OCI-LY7 (cell line): ENCODE measurements at regions not wholly inside any gene's neighbourhood (a gene's known extent, or its start where the extent isn't known, plus 50 kb on each side); places are given as distances from the start of the nearest gene placed in this dataset.

ENCODE experiments used
- BruUV-seq: library from RNA; stranded (reverse); fragments of 400-500 nt; replicated peaks from 2 replicates; lab custom pipeline; 2021; lab: Mats Ljungman, UMichigan
- CTCF ChIA-PET: fragments of 300-600 bp; sonication (Branson Sonifier 250); formaldehyde crosslinking; loops from one replicate; lab custom pipeline; 2022; ENCODE audit warnings: antibody characterized with exemption; ENCODE audit not compliant: unreplicated experiment; lab: Charles Lee
- POLR2A ChIA-PET: fragments of 300-600 bp; sonication (Branson Sonifier 250); formaldehyde crosslinking; loops from one replicate; lab custom pipeline; 2022; ENCODE audit warnings: antibody characterized with exemption; lab: Charles Lee
- DNase-seq: peaks from one replicate; pipeline ENCODE4 v3.0.0-alpha.2; 2015; ENCODE audit warnings: low spot score
- H2AFZ ChIP-seq: fragments of 200-600 bp; sonication (generic), shearing (Covaris generic); 2 replicates; pipeline ENCODE4 v1.6.1; 2014; ENCODE audit warnings: mild to moderate bottlenecking, antibody characterized with exemption, low read length, moderate library complexity
- H3K27ac ChIP-seq: fragments of 200-600 bp; sonication (generic); 2 replicates; pipeline ENCODE4 v1.5.1; 2014; ENCODE audit warnings: mixed run types, low read depth, mild to moderate bottlenecking, moderate library complexity, low read length, inconsistent platforms; ENCODE audit not compliant: poor library complexity, severe bottlenecking
- H3K36me3 ChIP-seq: fragments of 200-600 bp; sonication (generic); 2 replicates; pipeline ENCODE4 v1.6.1; 2014; ENCODE audit warnings: mild to moderate bottlenecking, antibody characterized with exemption, low read length, moderate library complexity, mixed read lengths; ENCODE audit not compliant: insufficient read depth
- H3K4me1 ChIP-seq: fragments of 200-600 bp; sonication (generic); 2 replicates; pipeline ENCODE4 v1.5.1; 2014; ENCODE audit warnings: mild to moderate bottlenecking, low read length; ENCODE audit not compliant: insufficient read depth, poor library complexity, severe bottlenecking
- H3K4me2 ChIP-seq: fragments of 200-600 bp; sonication (generic); 2 replicates; pipeline ENCODE4 v1.6.1; 2014; ENCODE audit warnings: mild to moderate bottlenecking, low read length
- H3K4me3 ChIP-seq: fragments of 200-600 bp; sonication (generic); 2 replicates; pipeline ENCODE4 v1.5.1; 2014; ENCODE audit warnings: mild to moderate bottlenecking, low read depth, low read length; ENCODE audit not compliant: poor library complexity, severe bottlenecking
- H3K79me2 ChIP-seq: fragments of 200-600 bp; sonication (generic); 2 replicates; pipeline ENCODE4 v1.6.1; 2016; ENCODE audit warnings: low read depth, mild to moderate bottlenecking, low read length, moderate library complexity, mixed read lengths; ENCODE audit not compliant: insufficient read depth
- H3K9me2 ChIP-seq: fragments of 200-600 bp; sonication (generic); 2 replicates; pipeline ENCODE4 v1.6.1; 2016; ENCODE audit warnings: mild to moderate bottlenecking, low read length, mixed read lengths; ENCODE audit not compliant: insufficient read depth
- H3K9me3 ChIP-seq: fragments of 200-600 bp; sonication (generic); 2 replicates; pipeline ENCODE4 v1.6.1; 2014; ENCODE audit warnings: mild to moderate bottlenecking, mixed run types, low read length, mixed read lengths
- H4K20me1 ChIP-seq: fragments of 200-600 bp; sonication (generic); 2 replicates; pipeline ENCODE4 v1.6.1; 2014; ENCODE audit warnings: mild to moderate bottlenecking, antibody characterized with exemption, low read length, moderate library complexity, mixed read lengths; ENCODE audit not compliant: insufficient read depth
- CTCF ChIP-seq: fragments of 200-600 bp; sonication (generic); conservative IDR thresholded peaks from 2 replicates; pipeline ENCODE4 v1.5.1; 2014; ENCODE audit warnings: mild to moderate bottlenecking, antibody characterized with exemption, low read length, moderate library complexity, mixed read lengths
- EZH2phosphoT487 ChIP-seq: fragments of 200-600 bp; sonication (generic); IDR thresholded peaks from 2 replicates; pipeline ENCODE4 v1.6.1; 2018; ENCODE audit warnings: low read depth, borderline replicate concordance, mild to moderate bottlenecking, mixed run types, antibody characterized with exemption, low read length, moderate library complexity, mixed read lengths
- intact Hi-C: fragments of 100-400 bp; cut with micrococcal nuclease; formaldehyde crosslinking; loops from one replicate; pipeline ENCODE4 v1.10.0; 2022; ENCODE audit not compliant: unreplicated experiment

GRCh38 chr2:8614646-8615045 is 67.2 kb upstream of the ID2 start:
- no peak overlapping the region for H3K4me2 ChIP-seq
- 0 out of 2 replicates have a peak, but pooled peaks cover 9% of the 10 kb centered on the region for H3K9me3 ChIP-seq
- no peak for DNase-seq
- H3K4me3 ChIP-seq, result no peak overlapping the region
- POLR2A ChIA-PET, result interaction anchor here (1.3 kb wide), 1 partner anchor 19 kb away, joined by 3 read pairs; no protein-coding TSS in a partner anchor
- no peaks in the 10 kb centered on the region for H3K79me2 ChIP-seq
- intact Hi-C loops, result no loop called here
- no TSS peak for BruUV-seq
- CTCF ChIA-PET, result interaction anchor here (1.0 kb wide), 1 partner anchor 10 kb away, joined by 3 read pairs; no protein-coding TSS in a partner anchor
- H3K9me2 ChIP-seq, result no peaks in the 10 kb centered on the region
- H3K36me3 ChIP-seq, result no peaks in the 10 kb centered on the region; the same call in 1 of the 2 replicates
- H4K20me1 ChIP-seq, result no peaks in the 10 kb centered on the region
- no peak for TF ChIP-seq CTCF
- TF ChIP-seq EZH2phosphoT487, result no peak
- no peak overlapping the region for H2AFZ ChIP-seq
- H3K27ac ChIP-seq, result no peak overlapping the region
- peaks cover 7% of the 10 kb centered on the region for H3K4me1 ChIP-seq

- CTCF ChIA-PET, result no interaction called here
- TF ChIP-seq CTCF (no peak), EZH2phosphoT487 (no peak)
- Histone ChIP-seq H3K4me2 (no peak overlapping the region), H3K4me3 (no peak overlapping the region), H3K9me3 (0 out of 2 replicates have a peak, but pooled peaks cover 9% of the 10 kb centered on the region), H3K36me3 (no peaks in the 10 kb centered on the region; the same call in 1 of the 2 replicates), H4K20me1 (no peaks in the 10 kb centered on the region), H3K9me2 (no peaks in the 10 kb centered on the region), H3K27ac (no peak overlapping the region), H3K4me1 (peaks cover 13% of the 10 kb centered on the region), H3K79me2 (no peaks in the 10 kb centered on the region), H2AFZ (no peak overlapping the region)
- POLR2A ChIA-PET, result interaction anchor here (1.3 kb wide), 1 partner anchor 18 kb away, joined by 3 read pairs; no protein-coding TSS in a partner anchor
- no TSS peak for BruUV-seq
- intact Hi-C loops, result no loop called here
- DNase-seq, result no peak
These were observed 66.6 kb upstream of the ID2 start for GRCh38 chr2:8615252-8615575.

- BruUV-seq, result no TSS peak
- H3K36me3 ChIP-seq, result no peaks in the 10 kb centered on the region; the same call in 1 of the 2 replicates
- CTCF ChIA-PET, result no interaction called here
- H3K79me2 ChIP-seq, result no peaks in the 10 kb centered on the region
- H3K27ac ChIP-seq, result no peak overlapping the region
- no peak for TF ChIP-seq CTCF
- H3K9me2 ChIP-seq, result no peaks in the 10 kb centered on the region
- H2AFZ ChIP-seq, result no peak overlapping the region
- POLR2A ChIA-PET, result interaction anchor here (1.1 kb wide), 1 partner anchor 65 kb away, joined by 4 read pairs; the partner anchor contains the start of gene ID2
- 0 out of 2 replicates have a peak, but pooled peaks cover 9% of the 10 kb centered on the region for H3K9me3 ChIP-seq
- peaks cover 16% of the 10 kb centered on the region for H3K4me1 ChIP-seq
- H3K4me2 ChIP-seq, result no peak overlapping the region
- H3K4me3 ChIP-seq, result no peak overlapping the region
- no peak for DNase-seq
- intact Hi-C loops, result no loop called here
- H4K20me1 ChIP-seq, result no peaks in the 10 kb centered on the region
These were observed 66.1 kb upstream of the ID2 start for GRCh38 chr2:8615576-8616281.
